Upper lobe of left lung (tissue), 4 donors: ENCODE measurements at regions not wholly inside any gene's neighbourhood (a gene's known extent, or its start where the extent isn't known, plus 50 kb on each side); places are given as distances from the start of the nearest gene placed in this dataset.

Experiments used
- POLR2A ChIP-seq, 4 donors: fragments of 450-650 bp; IDR thresholded peaks; one replicate each; pipeline ENCODE4 v1.5.1; 2016 to 2017; ENCODE audit warnings: antibody characterized with exemption in 4 of 4, mild to moderate bottlenecking in 2 of 4
- TF ChIP-seq, protein P1 (sequence below), 6 experiments: fragments of 450-650 bp in 4 of 6; fragments of 200-600 bp in 2 of 6; sonication (generic) in 2 of 6; IDR thresholded peaks; one replicate each; pipeline ENCODE4 v1.5.1; 2016 to 2019; ENCODE audit warnings: antibody characterized with exemption in 6 of 6

DNA sequence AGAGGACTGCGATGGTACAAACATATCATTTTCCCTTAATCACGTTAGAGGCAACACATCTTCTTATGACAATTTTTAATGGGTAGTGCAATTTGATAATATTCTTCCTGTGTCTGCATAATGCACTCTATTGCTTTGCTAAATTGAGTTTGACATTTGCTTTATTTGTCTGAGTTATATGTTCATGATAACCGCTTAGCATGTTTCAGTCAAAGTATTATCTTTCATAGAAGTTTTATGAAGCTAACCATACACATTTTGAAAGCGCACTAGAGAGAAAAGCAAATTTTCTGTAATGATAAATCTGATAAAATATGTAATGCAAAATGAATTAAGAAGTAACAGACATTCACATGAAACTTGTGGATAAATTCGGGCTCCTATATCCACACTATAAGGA is 1276.9 kb downstream of the ZPLD1 start:
- TF ChIP-seq, protein P1, sequence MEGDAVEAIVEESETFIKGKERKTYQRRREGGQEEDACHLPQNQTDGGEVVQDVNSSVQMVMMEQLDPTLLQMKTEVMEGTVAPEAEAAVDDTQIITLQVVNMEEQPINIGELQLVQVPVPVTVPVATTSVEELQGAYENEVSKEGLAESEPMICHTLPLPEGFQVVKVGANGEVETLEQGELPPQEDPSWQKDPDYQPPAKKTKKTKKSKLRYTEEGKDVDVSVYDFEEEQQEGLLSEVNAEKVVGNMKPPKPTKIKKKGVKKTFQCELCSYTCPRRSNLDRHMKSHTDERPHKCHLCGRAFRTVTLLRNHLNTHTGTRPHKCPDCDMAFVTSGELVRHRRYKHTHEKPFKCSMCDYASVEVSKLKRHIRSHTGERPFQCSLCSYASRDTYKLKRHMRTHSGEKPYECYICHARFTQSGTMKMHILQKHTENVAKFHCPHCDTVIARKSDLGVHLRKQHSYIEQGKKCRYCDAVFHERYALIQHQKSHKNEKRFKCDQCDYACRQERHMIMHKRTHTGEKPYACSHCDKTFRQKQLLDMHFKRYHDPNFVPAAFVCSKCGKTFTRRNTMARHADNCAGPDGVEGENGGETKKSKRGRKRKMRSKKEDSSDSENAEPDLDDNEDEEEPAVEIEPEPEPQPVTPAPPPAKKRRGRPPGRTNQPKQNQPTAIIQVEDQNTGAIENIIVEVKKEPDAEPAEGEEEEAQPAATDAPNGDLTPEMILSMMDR (IDR thresholded peaks at IDR 0.05), result no peak
- TF ChIP-seq POLR2A (IDR thresholded peaks at IDR 0.05), result no peak
